ENCODE measurements at regions not wholly inside any gene's neighbourhood (a gene's known extent, or its start where the extent isn't known, plus 50 kb on each side); places are given as distances from the start of the nearest gene placed in this dataset.

DNA sequence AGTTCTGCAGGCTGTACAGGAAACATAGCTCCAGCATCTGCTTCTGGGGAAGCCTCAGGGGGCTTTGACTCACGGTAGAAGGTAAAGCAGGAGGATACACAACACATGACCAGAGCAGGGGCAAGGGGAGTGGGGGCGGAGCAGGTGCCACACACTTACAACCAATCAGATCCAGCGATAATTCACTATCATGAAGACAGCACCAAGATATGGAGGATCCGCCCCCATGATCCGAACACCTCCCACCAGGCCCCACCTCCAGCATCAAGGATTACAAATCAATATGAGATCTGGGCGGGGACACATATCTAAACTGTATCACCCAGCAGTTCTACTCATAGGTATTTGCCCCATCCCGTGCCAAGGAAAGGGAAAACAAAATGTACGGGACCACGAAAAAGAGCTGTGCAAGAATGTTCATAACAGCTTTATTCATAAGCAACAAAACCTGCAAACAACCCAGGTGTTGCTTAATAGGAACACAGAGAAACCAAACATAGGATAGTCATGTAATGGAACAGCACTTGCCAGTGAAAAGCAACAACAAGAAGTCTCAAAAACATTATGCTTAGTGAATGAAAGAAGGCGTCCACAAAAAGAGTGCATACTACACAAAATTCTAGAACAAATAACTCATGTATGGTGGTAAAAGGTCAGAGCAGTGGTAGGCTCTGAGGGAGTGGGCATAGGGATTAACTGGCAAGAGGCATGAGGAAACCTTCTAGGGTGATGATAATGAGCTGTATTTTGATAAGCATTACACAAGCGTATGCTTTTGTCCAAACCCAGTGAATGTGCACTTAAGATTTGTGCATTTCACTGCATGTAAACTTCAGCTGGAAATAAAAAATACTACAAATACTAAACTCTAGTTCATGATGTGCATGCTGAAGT is 130.9 kb upstream of the FAM9B start:
- Histone ChIP-seq H3K27ac (replicated peaks) (no peak overlapping the region), H3K27me3 (ENCODE audit: insufficient read depth, poor library complexity, severe bottlenecking) (no peaks in the 10 kb centered on the region), H3K4me3 (replicated peaks; ENCODE audit: insufficient read depth, low read length) (no peak overlapping the region)
- DNase-seq (ENCODE audit: low read depth in 1 of 2, low spot score in 1 of 2) = no peak
- TF ChIP-seq GABPA (IDR thresholded peaks at IDR 0.05; ENCODE audit: low read depth) = no peak
- no peak for TF ChIP-seq SPI1 (IDR thresholded peaks at IDR 0.05; ENCODE audit: borderline replicate concordance, low read depth)
- TF ChIP-seq, protein P1, sequence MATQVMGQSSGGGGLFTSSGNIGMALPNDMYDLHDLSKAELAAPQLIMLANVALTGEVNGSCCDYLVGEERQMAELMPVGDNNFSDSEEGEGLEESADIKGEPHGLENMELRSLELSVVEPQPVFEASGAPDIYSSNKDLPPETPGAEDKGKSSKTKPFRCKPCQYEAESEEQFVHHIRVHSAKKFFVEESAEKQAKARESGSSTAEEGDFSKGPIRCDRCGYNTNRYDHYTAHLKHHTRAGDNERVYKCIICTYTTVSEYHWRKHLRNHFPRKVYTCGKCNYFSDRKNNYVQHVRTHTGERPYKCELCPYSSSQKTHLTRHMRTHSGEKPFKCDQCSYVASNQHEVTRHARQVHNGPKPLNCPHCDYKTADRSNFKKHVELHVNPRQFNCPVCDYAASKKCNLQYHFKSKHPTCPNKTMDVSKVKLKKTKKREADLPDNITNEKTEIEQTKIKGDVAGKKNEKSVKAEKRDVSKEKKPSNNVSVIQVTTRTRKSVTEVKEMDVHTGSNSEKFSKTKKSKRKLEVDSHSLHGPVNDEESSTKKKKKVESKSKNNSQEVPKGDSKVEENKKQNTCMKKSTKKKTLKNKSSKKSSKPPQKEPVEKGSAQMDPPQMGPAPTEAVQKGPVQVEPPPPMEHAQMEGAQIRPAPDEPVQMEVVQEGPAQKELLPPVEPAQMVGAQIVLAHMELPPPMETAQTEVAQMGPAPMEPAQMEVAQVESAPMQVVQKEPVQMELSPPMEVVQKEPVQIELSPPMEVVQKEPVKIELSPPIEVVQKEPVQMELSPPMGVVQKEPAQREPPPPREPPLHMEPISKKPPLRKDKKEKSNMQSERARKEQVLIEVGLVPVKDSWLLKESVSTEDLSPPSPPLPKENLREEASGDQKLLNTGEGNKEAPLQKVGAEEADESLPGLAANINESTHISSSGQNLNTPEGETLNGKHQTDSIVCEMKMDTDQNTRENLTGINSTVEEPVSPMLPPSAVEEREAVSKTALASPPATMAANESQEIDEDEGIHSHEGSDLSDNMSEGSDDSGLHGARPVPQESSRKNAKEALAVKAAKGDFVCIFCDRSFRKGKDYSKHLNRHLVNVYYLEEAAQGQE (IDR thresholded peaks at IDR 0.05; ENCODE audit: insufficient replicate concordance, low read depth) = no peak
- TF ChIP-seq, protein P2, sequence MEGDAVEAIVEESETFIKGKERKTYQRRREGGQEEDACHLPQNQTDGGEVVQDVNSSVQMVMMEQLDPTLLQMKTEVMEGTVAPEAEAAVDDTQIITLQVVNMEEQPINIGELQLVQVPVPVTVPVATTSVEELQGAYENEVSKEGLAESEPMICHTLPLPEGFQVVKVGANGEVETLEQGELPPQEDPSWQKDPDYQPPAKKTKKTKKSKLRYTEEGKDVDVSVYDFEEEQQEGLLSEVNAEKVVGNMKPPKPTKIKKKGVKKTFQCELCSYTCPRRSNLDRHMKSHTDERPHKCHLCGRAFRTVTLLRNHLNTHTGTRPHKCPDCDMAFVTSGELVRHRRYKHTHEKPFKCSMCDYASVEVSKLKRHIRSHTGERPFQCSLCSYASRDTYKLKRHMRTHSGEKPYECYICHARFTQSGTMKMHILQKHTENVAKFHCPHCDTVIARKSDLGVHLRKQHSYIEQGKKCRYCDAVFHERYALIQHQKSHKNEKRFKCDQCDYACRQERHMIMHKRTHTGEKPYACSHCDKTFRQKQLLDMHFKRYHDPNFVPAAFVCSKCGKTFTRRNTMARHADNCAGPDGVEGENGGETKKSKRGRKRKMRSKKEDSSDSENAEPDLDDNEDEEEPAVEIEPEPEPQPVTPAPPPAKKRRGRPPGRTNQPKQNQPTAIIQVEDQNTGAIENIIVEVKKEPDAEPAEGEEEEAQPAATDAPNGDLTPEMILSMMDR (IDR thresholded peaks at IDR 0.05; ENCODE audit: insufficient read depth, low read length) = no peak
- TF ChIP-seq POLR2AphosphoS5 (IDR thresholded peaks at IDR 0.05; ENCODE audit: low read depth) = no peak

DNA sequence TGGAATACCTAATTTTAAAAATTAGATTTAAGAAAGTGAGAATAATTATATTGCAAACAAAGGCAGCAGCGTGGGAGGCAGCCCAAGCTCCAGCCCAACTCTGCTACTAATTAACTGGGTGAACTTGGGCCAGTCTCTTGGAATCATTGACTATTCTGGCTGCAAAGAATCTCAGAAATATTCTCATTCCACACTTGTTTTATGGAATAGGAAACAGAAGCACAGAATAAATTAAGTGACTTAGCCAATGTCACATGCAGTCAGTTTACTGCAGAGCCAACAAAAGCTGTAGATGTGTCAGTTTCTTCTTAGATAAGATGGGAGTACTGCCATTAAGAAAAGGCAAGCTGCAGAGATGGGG is 132.6 kb upstream of the FAM9B start:
- Histone ChIP-seq H3K4me3 (replicated peaks; ENCODE audit: insufficient read depth, low read length) (no peak overlapping the region), H3K27ac (replicated peaks) (no peak overlapping the region), H3K27me3 (ENCODE audit: insufficient read depth, poor library complexity, severe bottlenecking) (no peaks in the 10 kb centered on the region)
- no peak for DNase-seq (ENCODE audit: low read depth in 1 of 2, low spot score in 1 of 2)
- TF ChIP-seq GABPA (IDR thresholded peaks at IDR 0.05; ENCODE audit: low read depth) = no peak
- TF ChIP-seq, protein P2 (IDR thresholded peaks at IDR 0.05; ENCODE audit: insufficient read depth, low read length) = no peak
- TF ChIP-seq, protein P1 (IDR thresholded peaks at IDR 0.05; ENCODE audit: insufficient replicate concordance, low read depth) = no peak
- no peak for TF ChIP-seq SPI1 (IDR thresholded peaks at IDR 0.05; ENCODE audit: borderline replicate concordance, low read depth)
- TF ChIP-seq POLR2AphosphoS5 (IDR thresholded peaks at IDR 0.05; ENCODE audit: low read depth) = no peak

DNA sequence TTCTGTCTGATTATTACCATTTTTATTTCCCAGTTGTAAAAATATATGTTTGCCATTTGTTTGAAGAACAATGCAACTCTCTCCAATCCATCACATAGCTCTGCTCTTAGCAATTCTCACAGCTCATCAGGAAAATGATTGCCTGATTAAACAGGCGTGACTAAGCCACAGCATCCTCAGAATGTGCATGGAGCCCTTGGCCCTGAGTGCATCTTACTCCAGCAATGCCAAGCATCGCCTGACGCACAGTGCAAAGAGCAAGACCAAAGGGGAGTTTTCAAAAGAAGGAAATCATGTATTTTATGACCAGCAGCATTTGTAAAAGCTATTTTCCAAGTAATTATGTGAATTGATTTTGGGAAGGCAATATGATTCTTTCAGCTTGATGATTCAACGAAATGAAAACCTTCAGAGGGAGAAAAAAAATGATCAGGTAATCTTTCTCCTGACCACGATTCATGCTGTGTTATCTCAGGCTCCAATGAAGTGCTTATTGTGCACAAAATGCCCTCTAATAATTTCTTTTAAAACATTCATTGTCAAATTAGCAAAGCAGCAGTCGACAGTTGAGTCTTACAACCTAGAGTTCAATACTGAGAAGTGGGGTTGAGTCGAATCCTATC is 138.0 kb upstream of the FAM9B start:
- Histone ChIP-seq H3K27ac (replicated peaks) (no peak overlapping the region), H3K27me3 (ENCODE audit: insufficient read depth, poor library complexity, severe bottlenecking) (no peaks in the 10 kb centered on the region), H3K4me3 (replicated peaks; ENCODE audit: insufficient read depth, low read length) (no peak overlapping the region)
- no peak for DNase-seq (ENCODE audit: low read depth in 1 of 2, low spot score in 1 of 2)
- no peak for TF ChIP-seq GABPA (IDR thresholded peaks at IDR 0.05; ENCODE audit: low read depth)
- TF ChIP-seq, protein P1 (IDR thresholded peaks at IDR 0.05; ENCODE audit: insufficient replicate concordance, low read depth) = no peak
- no peak for TF ChIP-seq POLR2AphosphoS5 (IDR thresholded peaks at IDR 0.05; ENCODE audit: low read depth)
- TF ChIP-seq SPI1 (IDR thresholded peaks at IDR 0.05; ENCODE audit: borderline replicate concordance, low read depth) = no peak
- TF ChIP-seq, protein P2 (IDR thresholded peaks at IDR 0.05; ENCODE audit: insufficient read depth, low read length) = no peak
